ENCODE measurements at regions not wholly inside any gene's neighbourhood (a gene's known extent, or its start where the extent isn't known, plus 50 kb on each side); places are given as distances from the start of the nearest gene placed in this dataset.

GRCh38 chr18:43578211-43578610, 300.9 kb upstream of the SYT4 start:
- DNase-seq, result no peak

GRCh38 chr18:43578706-43579105, 301.4 kb upstream of the SYT4 start:
- DNase-seq, result no peak

DNA sequence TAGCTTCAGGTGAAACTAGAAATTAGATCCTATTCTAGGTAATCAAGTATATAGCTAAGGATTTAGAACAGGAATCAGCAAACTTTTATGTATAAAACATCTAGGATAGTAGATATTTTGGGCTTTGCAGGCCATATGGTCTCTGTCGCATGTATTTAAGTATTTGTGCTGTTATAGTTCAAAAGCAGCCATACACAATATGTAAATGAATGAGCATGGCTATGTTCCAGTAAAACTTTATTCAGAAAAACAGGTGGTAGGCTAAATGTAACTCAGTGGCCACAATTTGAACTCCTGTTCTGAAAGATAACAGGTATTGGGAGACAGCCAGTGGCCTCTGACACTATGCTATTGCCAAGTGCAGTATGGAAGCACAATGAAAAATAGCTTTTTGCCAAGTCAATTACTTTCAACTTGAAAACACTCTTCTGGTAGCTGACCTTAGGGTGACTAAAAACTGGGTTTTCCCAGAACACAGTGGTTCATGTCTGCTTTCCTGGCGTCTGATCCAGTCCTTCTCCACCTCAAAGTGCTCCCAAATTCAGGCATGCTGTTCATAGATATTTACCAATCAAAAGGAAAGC, 304.7 kb upstream of the SYT4 start:
- DNase-seq, result no peak

- DNase-seq, result peak; percentile 68
Observed at GRCh38 chr18:43587538-43588153, 310.4 kb upstream of the SYT4 start.

DNA sequence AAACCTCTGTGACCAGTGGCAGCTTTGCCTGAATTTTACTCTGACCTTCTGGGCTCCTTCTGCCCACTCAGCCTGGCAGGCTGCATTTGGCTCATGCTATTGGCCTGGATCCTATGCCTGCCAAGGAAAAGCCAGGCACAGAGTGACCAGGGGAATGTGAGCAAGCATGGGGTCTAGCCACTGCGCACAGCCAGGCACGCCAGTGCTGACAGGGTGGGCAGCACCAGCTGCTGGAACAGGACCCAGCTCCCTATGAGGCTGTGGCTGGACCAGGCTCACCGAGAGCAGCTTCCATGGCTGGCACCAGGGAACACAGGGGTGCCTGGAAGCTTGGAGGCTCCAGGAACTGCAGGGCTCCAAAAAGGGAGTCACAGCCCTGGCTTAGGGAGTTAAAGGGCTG, 311.5 kb upstream of the SYT4 start:
- DNase-seq, result no peak

- no peak for DNase-seq
Observed at GRCh38 chr18:43589611-43590151, 312.4 kb upstream of the SYT4 start.

GRCh38 chr18:43590182-43590903, 313.1 kb upstream of the SYT4 start:
- DNase-seq, result peak; percentile 21

GRCh38 chr18:43592269-43592668, 315.0 kb upstream of the SYT4 start:
- no peak for DNase-seq

DNA sequence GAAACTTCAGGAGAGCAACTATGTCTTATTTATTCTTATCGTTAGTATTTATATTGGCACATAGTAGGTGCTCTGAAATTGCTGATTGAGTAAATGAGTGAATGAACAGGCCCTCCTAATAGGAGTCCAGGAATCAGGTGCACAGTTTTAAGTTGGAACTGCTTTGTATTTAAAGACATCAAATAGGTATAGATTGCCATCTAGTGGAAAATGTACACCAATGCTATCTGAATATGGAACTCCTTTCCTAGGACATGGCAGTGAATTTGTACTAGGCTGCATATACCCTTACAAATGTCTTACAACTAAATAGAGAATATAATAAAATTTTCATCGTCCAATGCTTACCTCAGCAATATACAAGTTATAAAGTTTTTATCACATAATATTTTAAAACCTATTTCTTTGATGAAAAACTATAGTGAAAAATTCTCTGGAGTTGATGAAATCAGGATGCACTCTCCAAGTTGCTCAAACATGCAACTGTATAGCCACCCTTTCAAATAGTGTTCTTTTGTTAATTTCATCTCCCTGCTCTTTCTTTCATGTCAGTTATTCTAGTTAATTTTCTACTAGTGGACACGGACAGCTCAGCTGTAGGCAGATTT, 318.9 kb upstream of the SYT4 start:
- peak; percentile 64 for DNase-seq

- no peak for DNase-seq
Observed at GRCh38 chr18:43601432-43601831, 324.1 kb upstream of the SYT4 start.

- no peak for DNase-seq
Observed at GRCh38 chr18:43605224-43605623, 327.9 kb upstream of the SYT4 start.

GRCh38 chr18:43606795-43607194, 329.5 kb upstream of the SYT4 start:
- DNase-seq, result no peak

DNA sequence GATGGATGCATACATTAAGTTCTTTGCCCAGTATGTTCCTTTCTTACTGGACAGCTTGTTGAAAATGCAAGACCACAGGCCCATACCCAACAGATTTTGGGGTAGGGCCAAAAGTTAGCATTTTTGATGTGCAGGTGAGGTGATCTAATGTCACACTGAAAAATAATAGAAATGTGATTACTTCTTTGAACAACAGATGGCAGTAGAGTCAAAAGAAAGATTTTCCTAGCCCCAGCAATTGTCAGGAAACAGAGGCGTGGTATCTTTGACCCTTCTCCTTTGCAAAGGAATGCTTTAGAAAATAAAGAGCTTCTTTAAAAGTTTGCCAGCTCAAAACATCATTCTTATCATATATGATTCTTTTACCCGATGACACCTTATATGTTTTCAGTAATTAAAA, 343.6 kb upstream of the SYT4 start:
- DNase-seq, result peak; percentile 69

DNA sequence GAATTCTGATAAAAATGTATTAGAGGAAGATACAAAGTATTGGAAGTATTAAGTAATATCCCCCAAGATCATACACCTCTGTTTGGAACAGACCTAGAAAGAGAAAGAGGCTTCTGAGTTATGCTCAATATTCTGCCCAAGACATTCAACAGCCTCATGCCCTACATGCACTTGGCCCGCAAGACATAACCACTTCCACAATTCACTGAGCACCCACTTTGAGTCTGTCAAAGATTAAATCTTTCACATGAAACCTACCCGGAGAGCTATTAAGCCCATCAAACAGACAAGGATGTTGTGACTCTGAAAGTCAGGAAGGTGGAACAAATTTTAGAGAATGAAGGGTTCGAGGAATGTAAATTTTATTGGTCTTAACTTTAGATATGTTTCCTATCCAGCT, 344.7 kb upstream of the SYT4 start:
- DNase-seq, result no peak

- DNase-seq, result no peak
Observed at GRCh38 chr18:43625582-43625981, 348.3 kb upstream of the SYT4 start.

DNA sequence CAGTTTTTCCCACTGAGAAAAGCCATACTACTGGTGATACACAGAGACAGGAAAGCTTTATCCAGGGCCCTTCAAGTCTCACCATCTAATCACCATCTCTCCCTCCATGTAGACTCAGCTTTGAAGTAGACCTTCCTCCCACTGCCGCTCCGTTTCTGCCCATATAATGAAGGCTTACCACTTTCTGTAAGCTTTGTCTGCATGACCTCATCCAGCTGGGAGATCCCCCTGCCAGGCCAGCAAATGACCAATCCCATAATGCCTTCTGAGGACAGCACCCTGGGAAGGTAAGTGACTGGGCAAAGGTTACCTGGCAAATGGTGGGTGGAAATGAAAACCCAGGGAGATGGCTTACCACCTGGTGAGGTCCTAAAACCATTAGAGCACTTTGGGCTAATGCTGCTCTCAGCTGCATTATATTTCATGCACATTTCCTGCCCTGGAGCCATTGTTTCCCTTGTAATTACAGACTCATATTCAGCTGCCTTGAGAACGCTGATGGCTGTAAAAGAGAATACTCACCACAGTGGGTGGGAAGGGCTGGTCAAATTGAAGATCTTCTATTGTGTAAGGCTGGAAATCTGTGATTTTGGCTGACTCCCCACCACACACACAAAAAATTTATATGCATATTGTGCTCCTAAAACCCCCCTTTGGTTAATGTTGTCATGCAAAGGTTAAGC, 350.7 kb upstream of the SYT4 start:
- no peak for DNase-seq

DNA sequence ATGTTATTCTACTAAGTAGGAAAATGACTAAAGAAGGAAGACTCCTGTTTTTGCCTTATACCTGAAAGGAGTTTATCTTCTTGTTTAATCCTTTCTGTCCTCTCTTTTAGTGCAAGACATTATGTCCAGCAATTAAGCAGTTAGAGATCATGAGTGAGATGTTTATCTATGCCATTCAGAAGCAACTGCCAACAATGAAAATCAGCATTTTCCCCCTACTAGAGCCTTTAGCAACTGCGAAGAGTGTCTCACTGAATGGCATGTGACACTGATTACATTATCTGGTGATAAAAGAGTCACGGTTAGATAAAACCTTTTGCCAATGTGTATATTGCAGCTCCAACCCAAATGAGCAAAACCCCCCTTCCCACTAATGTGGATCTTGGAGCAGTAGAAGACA, 357.7 kb upstream of the SYT4 start:
- DNase-seq, result no peak

- DNase-seq, result no peak
Observed at GRCh38 chr18:43635397-43635796, 358.1 kb upstream of the SYT4 start.

DNA sequence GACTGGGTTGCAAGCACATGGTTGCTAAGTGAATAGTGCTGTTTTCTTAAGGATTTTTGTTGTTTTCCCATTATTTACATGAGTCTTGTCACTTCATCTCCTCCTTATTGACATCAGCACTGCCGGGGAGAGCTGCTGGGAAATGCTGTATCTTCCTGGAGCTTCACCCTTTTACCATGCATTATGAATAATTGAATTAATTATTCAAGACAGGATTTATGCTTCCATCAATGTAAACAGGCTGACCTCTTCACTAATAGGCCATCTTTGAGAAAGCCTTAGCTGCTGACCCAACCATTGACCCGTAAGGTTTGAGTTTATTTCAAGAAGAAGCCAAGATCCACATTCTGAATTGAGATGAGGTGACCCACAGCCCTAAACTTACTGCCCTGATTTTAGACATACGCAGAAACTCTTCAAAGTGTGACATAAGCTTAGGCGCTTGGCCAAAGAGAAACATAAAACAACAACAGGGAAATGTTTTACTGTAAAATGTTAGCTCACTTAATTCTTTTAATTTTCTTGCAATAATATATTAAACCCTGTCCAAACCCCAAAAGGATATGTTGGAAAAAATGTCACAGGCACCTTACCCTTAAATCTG, 365.5 kb upstream of the SYT4 start:
- no peak for DNase-seq

DNA sequence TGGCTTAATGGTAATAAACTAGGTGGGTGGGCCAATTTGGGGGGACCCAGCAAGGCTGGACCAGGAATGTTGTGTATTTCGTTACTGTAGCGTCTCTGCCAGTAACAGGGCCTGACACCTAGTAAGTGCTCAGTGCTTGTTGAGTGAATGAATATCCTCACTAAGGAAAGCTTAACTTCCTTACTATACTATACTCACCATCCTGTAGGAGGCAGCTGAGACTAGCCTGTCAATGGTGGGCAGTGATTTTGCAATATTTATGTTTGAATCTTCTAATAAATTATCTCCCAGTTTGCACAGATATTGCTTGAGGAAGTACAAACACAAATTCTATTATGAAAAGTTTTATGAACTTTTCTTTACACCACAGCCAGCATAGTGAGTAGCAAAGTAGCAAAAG, 370.7 kb upstream of the SYT4 start:
- DNase-seq, result no peak

- no peak for DNase-seq
Observed at GRCh38 chr18:43649649-43650357, 372.5 kb upstream of the SYT4 start.

- DNase-seq, result no peak
Observed at GRCh38 chr18:43650426-43650825, 373.1 kb upstream of the SYT4 start.
